Keratinocyte (primary cell): ENCODE measurements at regions not wholly inside any gene's neighbourhood (a gene's known extent, or its start where the extent isn't known, plus 50 kb on each side); places are given as distances from the start of the nearest gene placed in this dataset.

ENCODE experiments used
- CTCF ChIP-seq, 3 experiments: IDR thresholded peaks in 1 of 3; conservative IDR thresholded peaks in 1 of 3; optimal IDR thresholded peaks in 1 of 3; 2 replicates in 2 of 3; 3 replicates in 1 of 3; pipeline versions ENCODE3 to v1.5.1; 2011; ENCODE audit warnings: low read length in 3 of 3, mild to moderate bottlenecking in 3 of 3, moderate library complexity in 2 of 3, control low read depth in 1 of 3, inconsistent platforms in 1 of 3; ENCODE audit not compliant: insufficient read depth in 2 of 3; ENCODE audit errors: extremely low read depth in 1 of 3
- EZH2 ChIP-seq: IDR thresholded peaks from one replicate; pipeline ENCODE4 v1.6.1; 2012; ENCODE audit warnings: inconsistent platforms, mild to moderate bottlenecking, low read length, moderate library complexity

GRCh38 chr4:184932343-184932742, 85.9 kb upstream of the HELT start:
- TF ChIP-seq CTCF (optimal IDR thresholded peaks at IDR 0.05 in 1 of 3, IDR thresholded peaks at IDR 0.05 in 1 of 3, conservative IDR thresholded peaks at IDR 0.05 in 1 of 3; ENCODE audit: extremely low read depth in 1 of 3, insufficient read depth in 2 of 3, low read length in 3 of 3): no peak
- no peak for TF ChIP-seq EZH2
